Left lung (tissue), 4 donors: ENCODE measurements at regions not wholly inside any gene's neighbourhood (a gene's known extent, or its start where the extent isn't known, plus 50 kb on each side); places are given as distances from the start of the nearest gene placed in this dataset.
A peak's percentile ranks its signal among the peaks of the same experiment; 100 is the strongest.

ENCODE experiments used
- ATAC-seq: fragments of 200-7000 bp; cut with Tn5 transposase; one replicate; pipeline ENCODE4 v1.9.1; 2020; ENCODE audit warnings: moderate library complexity
- DNase-seq, 4 donors: peaks; one replicate each; pipeline ENCODE4 v3.0.0-alpha.2; 2013 to 2020
- H3K27ac ChIP-seq, 2 donors: fragments of 200-600 bp; sonication (generic) in 1 of 2; one replicate each; pipeline versions ENCODE4 v1.5.0 to v1.8.0; 2020 to 2021
- H3K27me3 ChIP-seq, 2 donors: fragments of 200-600 bp; sonication (generic) in 1 of 2; one replicate each; pipeline versions ENCODE4 v1.5.0 to v1.8.0; 2020 to 2021
- H3K36me3 ChIP-seq, 2 donors: fragments of 200-600 bp; sonication (generic) in 1 of 2; one replicate each; pipeline versions ENCODE4 v1.5.0 to v1.8.0; 2020 to 2021
- H3K4me1 ChIP-seq, 2 donors: fragments of 200-600 bp; one replicate each; pipeline ENCODE4 v1.8.0; 2021
- H3K4me3 ChIP-seq, 2 donors: fragments of 200-600 bp; sonication (generic) in 1 of 2; one replicate each; pipeline versions ENCODE4 v1.5.0 to v1.8.0; 2020 to 2021; ENCODE audit warnings: mild to moderate bottlenecking in 1 of 2
- H3K9me3 ChIP-seq, 2 donors: fragments of 200-600 bp; sonication (generic) in 1 of 2; one replicate each; pipeline versions ENCODE4 v1.5.0 to v1.8.0; 2020 to 2021
- intact Hi-C, 2 donors: fragments of 100-400 bp; cut with DNase I; formaldehyde crosslinking; loops; one replicate each; pipeline versions ENCODE4 v1.11.2 to v1.14.2; 2022
- TF ChIP-seq, protein P1 (sequence below), 2 donors: fragments of 200-600 bp; sonication (generic) in 1 of 2; IDR thresholded peaks; one replicate each; pipeline versions ENCODE4 v1.5.0 to v1.8.0; 2021; ENCODE audit warnings: antibody characterized with exemption in 2 of 2
- donor health status: DM: no; HTN: yes; CAD: no.
- donor health status: DM: no; HTN: no; CAD: no.

DNA sequence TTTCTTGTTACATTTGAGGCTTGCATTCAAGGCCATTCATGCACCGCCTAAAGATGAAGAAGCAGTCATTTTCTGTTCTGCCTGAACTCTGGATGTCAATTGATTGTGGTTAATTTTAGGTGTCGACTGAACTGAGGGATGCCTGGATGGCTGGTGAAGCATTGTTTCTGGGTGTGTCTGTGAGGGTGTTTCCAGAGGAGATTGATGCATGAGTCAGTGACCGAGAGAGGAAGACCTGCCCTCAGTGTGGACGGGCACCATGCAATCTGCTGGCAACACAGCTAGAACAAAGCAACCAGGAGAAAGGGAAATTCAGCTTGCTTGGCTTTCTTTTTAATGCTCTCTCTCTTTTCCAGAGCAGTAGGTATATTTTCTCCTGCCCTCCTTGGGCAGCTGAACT is 164.1 kb upstream of the ECI2 start:
- no peaks in the 10 kb centered on the region for H3K9me3 ChIP-seq
- H3K4me1 ChIP-seq, result no peaks in the 10 kb centered on the region
- no peaks in the 10 kb centered on the region for H3K27me3 ChIP-seq
- TF ChIP-seq, protein P1, sequence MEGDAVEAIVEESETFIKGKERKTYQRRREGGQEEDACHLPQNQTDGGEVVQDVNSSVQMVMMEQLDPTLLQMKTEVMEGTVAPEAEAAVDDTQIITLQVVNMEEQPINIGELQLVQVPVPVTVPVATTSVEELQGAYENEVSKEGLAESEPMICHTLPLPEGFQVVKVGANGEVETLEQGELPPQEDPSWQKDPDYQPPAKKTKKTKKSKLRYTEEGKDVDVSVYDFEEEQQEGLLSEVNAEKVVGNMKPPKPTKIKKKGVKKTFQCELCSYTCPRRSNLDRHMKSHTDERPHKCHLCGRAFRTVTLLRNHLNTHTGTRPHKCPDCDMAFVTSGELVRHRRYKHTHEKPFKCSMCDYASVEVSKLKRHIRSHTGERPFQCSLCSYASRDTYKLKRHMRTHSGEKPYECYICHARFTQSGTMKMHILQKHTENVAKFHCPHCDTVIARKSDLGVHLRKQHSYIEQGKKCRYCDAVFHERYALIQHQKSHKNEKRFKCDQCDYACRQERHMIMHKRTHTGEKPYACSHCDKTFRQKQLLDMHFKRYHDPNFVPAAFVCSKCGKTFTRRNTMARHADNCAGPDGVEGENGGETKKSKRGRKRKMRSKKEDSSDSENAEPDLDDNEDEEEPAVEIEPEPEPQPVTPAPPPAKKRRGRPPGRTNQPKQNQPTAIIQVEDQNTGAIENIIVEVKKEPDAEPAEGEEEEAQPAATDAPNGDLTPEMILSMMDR (IDR thresholded peaks at IDR 0.05), result no peak
- H3K36me3 ChIP-seq, result no peaks in the 10 kb centered on the region
- DNase-seq, result no peak
- intact Hi-C loops, result no loop called here
- no peak overlapping the region for H3K27ac ChIP-seq
- H3K4me3 ChIP-seq, result no peak overlapping the region
- no peak for ATAC-seq

DNA sequence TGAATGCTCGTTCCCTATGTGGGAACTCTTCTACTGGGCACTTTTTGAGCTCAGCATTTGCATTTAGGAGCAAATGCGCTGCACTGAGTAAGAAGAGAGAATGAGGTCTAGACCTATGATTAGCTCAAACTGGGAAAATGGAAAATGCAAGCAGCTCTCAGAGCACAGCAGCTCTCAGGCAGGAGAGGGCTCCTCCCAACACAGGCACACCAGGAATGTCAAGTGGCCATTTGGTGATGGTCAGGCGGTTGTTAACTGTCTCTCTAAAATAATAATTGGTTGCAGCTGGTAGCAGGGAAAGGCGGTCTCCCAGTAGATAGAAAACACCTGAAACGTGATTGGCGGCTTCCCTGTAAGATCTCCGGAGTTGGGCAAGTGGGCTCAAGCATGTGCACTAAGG is 162.0 kb upstream of the ECI2 start:
- Histone ChIP-seq H3K9me3 (no peaks in the 10 kb centered on the region), H3K36me3 (no peaks in the 10 kb centered on the region), H3K27ac (no peak overlapping the region), H3K4me3 (no peak overlapping the region), H3K4me1 (no peaks in the 10 kb centered on the region), H3K27me3 (no peaks in the 10 kb centered on the region)
- intact Hi-C loops, result no loop called here
- DNase-seq (no peak), ATAC-seq (peak; percentile 90)
- TF ChIP-seq, protein P1 (IDR thresholded peaks at IDR 0.05), result no peak

DNA sequence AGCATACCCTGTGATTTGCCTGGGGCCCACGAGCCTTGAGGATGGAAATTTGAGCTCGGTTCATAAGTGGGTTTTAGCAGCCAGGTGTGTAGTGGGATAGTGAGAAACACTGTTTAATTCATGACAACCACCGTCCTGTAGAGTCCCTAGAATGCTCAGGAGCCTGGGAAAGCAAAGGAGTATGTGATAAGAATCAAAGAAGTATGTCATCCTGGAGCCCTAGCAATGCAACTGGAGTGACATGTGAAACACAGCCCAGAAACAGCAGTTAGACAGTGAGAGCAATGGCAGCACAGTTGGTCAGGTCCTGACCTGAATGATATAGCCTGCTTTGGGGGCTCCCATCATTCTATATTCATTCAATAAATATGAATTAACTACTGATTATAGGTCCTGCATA is 161.2 kb upstream of the ECI2 start:
- H3K27me3 ChIP-seq, result no peaks in the 10 kb centered on the region
- no peaks in the 10 kb centered on the region for H3K9me3 ChIP-seq
- no peaks in the 10 kb centered on the region for H3K36me3 ChIP-seq
- intact Hi-C loops, result no loop called here
- ATAC-seq (no peak), DNase-seq (no peak)
- TF ChIP-seq, protein P1 (IDR thresholded peaks at IDR 0.05), result no peak
- H3K27ac ChIP-seq, result no peak overlapping the region
- H3K4me3 ChIP-seq, result no peak overlapping the region
- H3K4me1 ChIP-seq, result no peaks in the 10 kb centered on the region

DNA sequence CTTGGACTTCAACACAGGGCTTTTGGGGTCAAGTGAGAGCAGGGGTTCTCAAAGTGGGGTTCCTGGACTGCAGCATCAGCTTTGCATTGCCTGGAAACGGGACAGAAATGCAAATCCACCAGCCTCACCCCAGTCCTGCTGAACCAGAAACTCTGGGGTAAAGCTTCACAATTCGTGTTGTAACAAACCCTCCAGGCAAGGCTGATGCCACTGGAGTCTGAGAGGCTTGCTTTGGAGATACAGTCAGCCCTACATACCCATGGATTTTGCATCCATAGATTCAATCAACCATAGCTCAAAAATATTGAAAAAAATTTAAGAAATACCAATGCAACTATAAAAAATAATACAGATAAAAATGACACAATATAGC is 160.4 kb upstream of the ECI2 start:
- Histone ChIP-seq H3K4me3 (no peak overlapping the region), H3K36me3 (no peaks in the 10 kb centered on the region), H3K9me3 (no peaks in the 10 kb centered on the region), H3K4me1 (no peaks in the 10 kb centered on the region), H3K27me3 (no peaks in the 10 kb centered on the region), H3K27ac (no peak overlapping the region)
- DNase-seq (no peak), ATAC-seq (no peak)
- TF ChIP-seq, protein P1 (IDR thresholded peaks at IDR 0.05), result no peak
- intact Hi-C loops, result no loop called here

DNA sequence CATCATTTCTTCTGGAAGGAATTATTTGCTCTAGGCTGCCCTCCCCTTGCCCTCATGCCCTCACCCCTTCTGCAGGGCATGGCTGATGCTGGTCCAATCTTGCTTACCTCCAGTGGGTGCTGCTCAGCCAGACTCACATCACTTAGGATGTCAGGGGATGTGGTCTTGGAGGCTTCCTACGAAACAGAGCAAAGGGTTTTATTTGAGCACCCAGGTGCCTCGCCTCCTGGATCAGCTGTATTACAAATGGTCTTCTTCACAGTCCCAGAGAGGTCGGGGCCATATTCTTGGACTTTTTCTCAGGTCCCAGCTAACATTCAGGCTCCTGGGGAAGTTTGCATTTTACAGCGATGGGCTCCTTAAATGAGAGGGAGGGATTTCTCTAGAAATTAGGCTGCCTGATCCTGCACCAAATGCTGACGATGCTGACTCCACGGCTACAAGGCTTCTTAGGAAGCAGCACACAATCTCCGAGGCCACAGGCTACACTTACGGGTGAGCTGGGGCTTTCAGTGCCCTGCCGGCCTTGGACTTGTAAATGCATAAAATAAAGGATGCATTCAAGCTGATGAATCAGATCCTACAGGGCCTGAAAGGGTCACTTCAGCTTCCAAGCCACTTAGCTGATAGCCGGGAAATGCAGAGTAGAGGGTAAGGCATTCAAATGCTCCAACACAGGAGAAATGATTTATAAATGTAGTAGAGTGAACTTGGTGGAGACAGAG is 159.8 kb upstream of the ECI2 start:
- H3K36me3 ChIP-seq, result no peaks in the 10 kb centered on the region
- no peak overlapping the region for H3K4me3 ChIP-seq
- ATAC-seq, result no peak
- H3K27ac ChIP-seq, result no peak overlapping the region
- DNase-seq, result no peak
- no peaks in the 10 kb centered on the region for H3K9me3 ChIP-seq
- H3K4me1 ChIP-seq, result no peaks in the 10 kb centered on the region
- intact Hi-C loops, result no loop called here
- H3K27me3 ChIP-seq, result no peaks in the 10 kb centered on the region
- TF ChIP-seq, protein P1 (IDR thresholded peaks at IDR 0.05), result no peak
